OCI-LY3 (cell line): ENCODE measurements at regions not wholly inside any gene's neighbourhood (a gene's known extent, or its start where the extent isn't known, plus 50 kb on each side); places are given as distances from the start of the nearest gene placed in this dataset.

Experiments used
- H2AFZ ChIP-seq: fragments of 200-600, 300-600 bp; shearing (Covaris generic); 2 replicates; pipeline ENCODE4 v1.6.0; 2014; ENCODE audit warnings: antibody characterized with exemption, low read depth, low read length
- H3K27ac ChIP-seq: fragments of 200-600, 300-600 bp; sonication (generic); 2 replicates; pipeline ENCODE4 v1.5.1; 2014; ENCODE audit warnings: mild to moderate bottlenecking, low read length, moderate library complexity, mixed read lengths
- H3K27me3 ChIP-seq: fragments of 200-600, 300-600 bp; sonication (generic); 2 replicates; pipeline ENCODE4 v1.6.1; 2014; ENCODE audit warnings: low read depth, low read length, mixed read lengths
- H3K36me3 ChIP-seq: fragments of 200-600, 300-600 bp; sonication (generic); replicated peaks from 2 replicates; pipeline ENCODE3; 2014; ENCODE audit warnings: low read depth, low read length, mixed read lengths
- H3K4me1 ChIP-seq: fragments of 300-600, 200-600 bp; sonication (generic); 2 replicates; pipeline ENCODE4 v1.6.1; 2014; ENCODE audit warnings: low read length, mixed read lengths
- H3K4me2 ChIP-seq: fragments of 200-600, 300-600 bp; sonication (generic); 2 replicates; pipeline ENCODE4 v1.6.1; 2014; ENCODE audit warnings: low read length, mixed read lengths
- H3K4me3 ChIP-seq: fragments of 300-600, 200-600 bp; sonication (generic); 2 replicates; pipeline ENCODE4 v1.5.1; 2014; ENCODE audit warnings: antibody characterized with exemption, mild to moderate bottlenecking, low read length, moderate library complexity
- H3K79me2 ChIP-seq: fragments of 300-600, 200-600 bp; shearing (Covaris generic); 2 replicates; pipeline ENCODE4 v1.6.1; 2014; ENCODE audit warnings: mild to moderate bottlenecking, low read length, mixed read lengths
- H3K9ac ChIP-seq: fragments of 300-600, 200-600 bp; shearing (Covaris generic); 2 replicates; pipeline ENCODE4 v1.6.0; 2014; ENCODE audit warnings: mild to moderate bottlenecking, low read length, moderate library complexity
- H3K9me3 ChIP-seq: fragments of 200-600, 300-600 bp; shearing (Covaris generic); 2 replicates; pipeline ENCODE4 v1.6.1; 2014; ENCODE audit warnings: low read length, mixed read lengths; ENCODE audit not compliant: insufficient read depth
- H4K20me1 ChIP-seq: fragments of 200-600, 300-600 bp; sonication (generic); 2 replicates; pipeline ENCODE4 v1.6.1; 2016; ENCODE audit warnings: low read length, mixed read lengths; ENCODE audit not compliant: insufficient read depth
- EZH2phosphoT487 ChIP-seq: fragments of 200-600 bp; shearing (Covaris generic); IDR thresholded peaks from 2 replicates; pipeline ENCODE4 v1.6.1; 2018; ENCODE audit warnings: antibody characterized with exemption, mixed run types, low read depth
- TF ChIP-seq, protein P1 (sequence below): fragments of 200-600, 300-600 bp; sonication (generic); IDR thresholded peaks from 2 replicates; pipeline ENCODE4 v1.5.1; 2014; ENCODE audit warnings: antibody characterized with exemption, low read length, low read depth

DNA sequence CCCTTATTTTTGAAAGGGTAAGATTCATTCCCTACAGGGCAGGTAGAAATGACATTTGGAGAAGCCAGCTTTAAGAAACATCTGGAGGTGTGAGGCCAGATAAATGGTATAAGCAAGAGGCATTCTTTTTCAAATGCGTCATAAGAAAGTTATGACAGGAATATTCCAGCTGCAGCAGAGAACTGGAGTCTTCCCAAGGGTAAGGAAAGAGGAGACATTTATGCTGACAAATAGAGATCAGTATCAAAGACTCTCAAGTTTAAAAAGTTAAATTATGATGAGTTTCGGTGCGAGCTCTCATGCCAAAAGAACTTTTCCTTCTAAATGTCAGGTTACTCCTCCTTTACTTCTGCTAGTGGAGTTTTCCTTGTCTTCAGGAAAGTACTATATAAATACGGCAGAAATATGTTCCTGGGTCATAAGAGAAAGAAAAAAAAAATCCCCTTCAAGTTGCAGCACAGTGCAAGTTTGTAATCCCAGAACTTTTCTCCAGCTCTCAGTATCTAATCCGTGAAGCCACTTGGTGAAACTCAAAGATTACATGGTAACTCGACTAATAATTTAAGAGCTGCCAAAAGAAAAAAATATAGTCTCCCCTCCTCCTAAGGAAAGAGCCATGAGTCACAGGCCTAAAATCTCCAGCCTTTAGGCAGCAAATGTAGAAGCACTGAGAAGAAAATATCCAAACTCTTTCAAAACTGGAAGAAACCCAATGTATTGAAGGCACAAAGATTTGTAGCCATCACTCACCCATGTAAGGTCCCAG is 428.1 kb downstream of the MEIS1 start:
- no peak overlapping the region for H3K27ac ChIP-seq
- H3K36me3 ChIP-seq, result no peaks in the 10 kb centered on the region
- H4K20me1 ChIP-seq, result no peaks in the 10 kb centered on the region
- H2AFZ ChIP-seq, result no peak overlapping the region
- H3K4me2 ChIP-seq, result no peak overlapping the region
- no peak overlapping the region for H3K4me3 ChIP-seq
- H3K4me1 ChIP-seq, result no peaks in the 10 kb centered on the region
- TF ChIP-seq, protein P1, sequence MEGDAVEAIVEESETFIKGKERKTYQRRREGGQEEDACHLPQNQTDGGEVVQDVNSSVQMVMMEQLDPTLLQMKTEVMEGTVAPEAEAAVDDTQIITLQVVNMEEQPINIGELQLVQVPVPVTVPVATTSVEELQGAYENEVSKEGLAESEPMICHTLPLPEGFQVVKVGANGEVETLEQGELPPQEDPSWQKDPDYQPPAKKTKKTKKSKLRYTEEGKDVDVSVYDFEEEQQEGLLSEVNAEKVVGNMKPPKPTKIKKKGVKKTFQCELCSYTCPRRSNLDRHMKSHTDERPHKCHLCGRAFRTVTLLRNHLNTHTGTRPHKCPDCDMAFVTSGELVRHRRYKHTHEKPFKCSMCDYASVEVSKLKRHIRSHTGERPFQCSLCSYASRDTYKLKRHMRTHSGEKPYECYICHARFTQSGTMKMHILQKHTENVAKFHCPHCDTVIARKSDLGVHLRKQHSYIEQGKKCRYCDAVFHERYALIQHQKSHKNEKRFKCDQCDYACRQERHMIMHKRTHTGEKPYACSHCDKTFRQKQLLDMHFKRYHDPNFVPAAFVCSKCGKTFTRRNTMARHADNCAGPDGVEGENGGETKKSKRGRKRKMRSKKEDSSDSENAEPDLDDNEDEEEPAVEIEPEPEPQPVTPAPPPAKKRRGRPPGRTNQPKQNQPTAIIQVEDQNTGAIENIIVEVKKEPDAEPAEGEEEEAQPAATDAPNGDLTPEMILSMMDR, result no peak
- TF ChIP-seq EZH2phosphoT487, result no peak
- no peaks in the 10 kb centered on the region for H3K9me3 ChIP-seq
- no peaks in the 10 kb centered on the region for H3K79me2 ChIP-seq
- no peak overlapping the region for H3K9ac ChIP-seq
- no peaks in the 10 kb centered on the region for H3K27me3 ChIP-seq

DNA sequence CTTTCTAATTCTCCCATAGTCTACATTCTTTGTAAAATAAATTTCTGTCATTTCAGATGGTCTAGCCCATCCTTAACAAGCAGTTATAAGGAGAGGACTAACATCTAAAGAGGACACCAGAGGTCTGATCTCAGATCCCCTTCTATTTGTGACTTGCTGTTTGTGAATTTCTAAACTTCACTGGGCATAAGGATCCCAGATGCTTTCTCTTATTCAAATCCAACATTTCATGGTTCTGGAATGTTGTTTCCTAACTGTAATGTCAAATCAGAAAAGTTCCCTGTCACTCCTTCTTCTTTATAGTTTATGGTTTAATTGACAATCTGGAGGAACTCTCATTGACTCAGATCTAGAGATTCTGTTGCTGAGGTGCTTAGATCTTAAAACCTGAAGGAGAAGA is 430.2 kb downstream of the MEIS1 start:
- Histone ChIP-seq H3K79me2 (no peaks in the 10 kb centered on the region), H3K4me2 (no peak overlapping the region), H3K4me3 (no peak overlapping the region), H4K20me1 (no peaks in the 10 kb centered on the region), H3K36me3 (no peaks in the 10 kb centered on the region), H3K27me3 (no peaks in the 10 kb centered on the region), H2AFZ (no peak overlapping the region), H3K9me3 (no peaks in the 10 kb centered on the region), H3K9ac (no peak overlapping the region), H3K4me1 (no peaks in the 10 kb centered on the region), H3K27ac (no peak overlapping the region)
- no peak for TF ChIP-seq EZH2phosphoT487
- TF ChIP-seq, protein P1, result no peak

DNA sequence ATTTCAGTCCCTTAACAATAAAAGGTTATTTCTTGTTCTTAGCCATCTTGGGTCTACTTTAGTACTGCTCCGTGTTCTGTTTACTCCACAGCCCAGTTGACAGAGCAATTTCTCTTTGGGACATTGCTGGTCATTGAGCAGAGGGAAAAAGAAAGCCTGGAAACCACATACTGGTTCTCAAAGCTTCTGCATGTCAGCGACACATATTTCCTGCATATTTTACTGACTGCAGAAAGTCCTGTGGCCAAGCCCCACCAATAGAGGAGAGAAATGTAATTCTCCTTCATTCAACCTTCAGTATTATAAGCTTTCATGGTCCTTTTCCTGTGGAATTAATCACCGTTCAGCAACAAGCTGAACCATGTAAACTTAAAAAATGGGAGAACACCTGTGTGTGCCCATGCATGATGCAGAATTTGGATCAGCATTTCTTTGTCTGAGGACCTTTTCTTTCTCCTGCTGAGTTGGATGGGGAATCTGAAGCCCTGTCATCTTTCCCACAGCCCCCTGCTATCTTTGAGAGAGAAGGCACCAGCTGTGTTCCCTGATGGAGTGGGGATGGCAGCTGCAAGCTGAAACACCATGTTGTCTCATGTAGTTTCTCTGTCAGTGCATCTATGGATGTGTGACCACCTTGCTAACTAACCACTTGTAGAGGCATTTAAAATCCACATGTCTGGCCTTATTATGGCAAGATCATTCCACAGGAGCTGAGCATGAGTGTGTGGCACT is 431.6 kb downstream of the MEIS1 start:
- Histone ChIP-seq H3K79me2 (no peaks in the 10 kb centered on the region), H3K4me1 (no peaks in the 10 kb centered on the region), H3K9me3 (no peaks in the 10 kb centered on the region), H3K36me3 (no peaks in the 10 kb centered on the region), H2AFZ (no peak overlapping the region), H3K27me3 (no peaks in the 10 kb centered on the region), H4K20me1 (no peaks in the 10 kb centered on the region), H3K4me2 (no peak overlapping the region), H3K9ac (no peak overlapping the region), H3K4me3 (no peak overlapping the region), H3K27ac (no peak overlapping the region)
- TF ChIP-seq, protein P1, result no peak
- TF ChIP-seq EZH2phosphoT487, result no peak

DNA sequence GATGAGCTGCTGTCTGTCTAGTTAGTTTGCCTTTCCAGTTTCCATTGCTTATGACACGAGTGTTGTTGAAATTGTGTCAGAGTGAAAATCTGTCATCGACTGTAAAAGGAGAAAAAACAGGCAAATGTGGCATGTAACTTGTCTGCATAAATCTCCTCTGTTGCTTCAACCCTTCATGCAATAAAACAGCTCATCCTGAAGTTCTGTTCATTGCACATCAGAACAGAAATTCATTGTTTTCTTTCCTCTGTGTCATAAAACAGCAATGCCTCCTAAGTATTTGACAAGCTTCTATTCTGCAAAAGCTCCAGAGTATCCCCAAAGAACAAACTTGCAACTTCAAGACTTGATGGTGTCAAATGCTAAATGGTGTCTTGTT is 432.1 kb downstream of the MEIS1 start:
- H3K27me3 ChIP-seq, result no peaks in the 10 kb centered on the region
- no peak overlapping the region for H3K4me2 ChIP-seq
- no peak overlapping the region for H2AFZ ChIP-seq
- no peak overlapping the region for H3K9ac ChIP-seq
- no peak overlapping the region for H3K27ac ChIP-seq
- no peaks in the 10 kb centered on the region for H3K9me3 ChIP-seq
- H4K20me1 ChIP-seq, result no peaks in the 10 kb centered on the region
- no peak overlapping the region for H3K4me3 ChIP-seq
- H3K4me1 ChIP-seq, result no peaks in the 10 kb centered on the region
- TF ChIP-seq EZH2phosphoT487, result no peak
- no peaks in the 10 kb centered on the region for H3K36me3 ChIP-seq
- no peaks in the 10 kb centered on the region for H3K79me2 ChIP-seq
